NCI-H524 (cell line): ENCODE measurements at regions not wholly inside any gene's neighbourhood (a gene's known extent, or its start where the extent isn't known, plus 50 kb on each side); places are given as distances from the start of the nearest gene placed in this dataset.
"Not testable (repeated sequence)": the region's sequence is repeated elsewhere in the genome, so short reads cannot be mapped to it uniquely, and the experiment has no call there.

Experiments
- DNase-seq, 2 experiments: peaks; one replicate each; lab custom pipeline; 2025; lab: John Stamatoyannopoulos, UW

DNA sequence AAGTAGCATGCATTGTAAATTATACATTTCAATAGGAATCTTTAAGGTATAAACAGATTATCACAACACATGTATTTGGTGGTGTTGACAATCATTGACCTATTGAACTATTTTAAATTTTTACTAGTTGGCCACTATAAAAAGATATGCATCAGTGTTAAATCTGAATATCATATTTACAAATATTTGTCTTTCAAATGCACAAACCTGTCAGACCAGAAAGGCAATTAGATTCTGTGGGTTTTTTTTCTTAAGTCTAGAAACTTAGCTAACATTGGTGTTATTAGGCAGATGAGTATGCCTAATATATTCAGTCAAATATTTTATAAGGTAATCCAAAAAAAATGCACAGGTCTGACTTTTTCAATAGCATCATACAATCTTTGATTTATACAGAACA, 241.4 kb upstream of the DGKB start:
- no peak for DNase-seq

GRCh38 chr7:15143121-15143520, 240.6 kb upstream of the DGKB start:
- no peak for DNase-seq

DNA sequence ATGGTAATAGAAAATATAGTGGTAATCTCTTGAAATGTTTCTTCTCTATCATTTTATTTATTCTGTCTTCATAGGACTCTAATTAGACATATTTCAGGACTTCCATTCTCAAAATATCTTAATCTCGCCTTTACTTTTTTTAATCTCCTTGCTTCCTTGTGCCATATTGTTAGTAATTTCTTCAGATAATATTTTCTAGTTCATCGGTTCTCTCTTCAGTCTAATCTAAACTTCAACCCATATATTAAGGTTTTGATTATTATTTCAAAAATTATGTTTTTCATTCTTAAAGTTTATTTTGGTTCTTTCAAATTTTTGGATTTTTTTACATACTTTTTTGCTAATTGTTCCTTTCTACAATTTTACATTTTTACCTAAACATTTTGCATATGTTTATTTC, 237.9 kb upstream of the DGKB start:
- DNase-seq: no peak

DNA sequence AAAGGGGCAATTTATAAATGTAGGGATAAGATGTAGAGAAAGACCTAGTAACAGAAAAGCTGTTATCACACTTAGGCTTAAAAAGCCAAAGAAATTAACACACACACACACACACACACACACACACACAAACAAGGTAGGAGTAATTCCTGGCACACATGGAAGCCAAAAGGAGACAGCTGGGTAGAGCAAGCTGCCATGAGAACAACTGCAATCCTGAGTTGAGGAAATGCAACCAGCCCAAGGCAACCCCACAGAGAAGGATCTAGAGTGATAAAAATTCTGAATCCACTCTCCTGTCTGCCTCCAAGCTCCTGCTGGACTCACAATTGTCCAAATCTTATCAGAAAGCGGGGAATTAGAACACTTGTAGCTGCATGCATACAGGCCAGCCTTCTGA, 229.1 kb upstream of the DGKB start:
- no peak for DNase-seq

GRCh38 chr7:15130666-15131541, 228.4 kb upstream of the DGKB start:
- DNase-seq: no peak

GRCh38 chr7:15128716-15129115, 226.2 kb upstream of the DGKB start:
- no peak for DNase-seq

DNA sequence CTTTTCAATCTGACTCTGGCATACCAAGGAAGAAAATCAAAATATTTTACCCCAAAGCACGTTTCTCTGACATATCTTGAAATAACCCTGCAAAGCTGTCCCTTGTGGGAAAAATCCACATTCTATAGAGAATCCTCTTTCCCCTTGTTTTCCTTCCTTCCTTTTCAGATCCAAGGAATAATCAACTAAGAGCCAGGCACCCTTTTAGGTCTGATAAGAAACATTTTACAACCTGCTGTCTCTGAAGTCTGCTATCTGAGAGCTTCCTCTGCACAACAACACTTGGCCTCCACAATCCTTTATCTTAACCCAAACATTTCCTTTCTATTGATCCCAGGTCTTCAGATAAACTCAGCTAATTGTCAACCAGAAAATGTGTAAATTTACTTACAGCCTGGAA, 224.1 kb upstream of the DGKB start:
- not testable (repeated sequence) for DNase-seq

DNA sequence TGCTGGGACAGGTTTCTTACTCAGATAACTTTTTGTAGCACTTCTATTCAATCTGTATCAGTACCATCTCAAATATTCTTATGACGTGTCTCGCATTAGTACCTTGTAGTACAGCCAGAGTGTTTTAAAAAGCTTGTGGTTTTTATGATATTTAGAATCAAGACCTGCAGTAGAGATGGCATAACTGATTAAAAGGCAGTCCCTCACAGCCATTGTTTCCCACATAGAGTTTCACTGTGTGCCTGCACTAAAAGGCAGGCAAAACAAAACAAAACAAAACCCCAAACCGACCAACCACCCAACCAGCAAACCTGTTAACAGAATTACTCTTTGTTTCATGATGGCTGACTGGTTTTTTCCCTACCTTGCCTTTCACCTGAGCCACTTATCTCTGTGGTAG, 221.3 kb upstream of the DGKB start:
- no peak for DNase-seq

GRCh38 chr7:15113752-15114151, 211.2 kb upstream of the DGKB start:
- DNase-seq: no peak

DNA sequence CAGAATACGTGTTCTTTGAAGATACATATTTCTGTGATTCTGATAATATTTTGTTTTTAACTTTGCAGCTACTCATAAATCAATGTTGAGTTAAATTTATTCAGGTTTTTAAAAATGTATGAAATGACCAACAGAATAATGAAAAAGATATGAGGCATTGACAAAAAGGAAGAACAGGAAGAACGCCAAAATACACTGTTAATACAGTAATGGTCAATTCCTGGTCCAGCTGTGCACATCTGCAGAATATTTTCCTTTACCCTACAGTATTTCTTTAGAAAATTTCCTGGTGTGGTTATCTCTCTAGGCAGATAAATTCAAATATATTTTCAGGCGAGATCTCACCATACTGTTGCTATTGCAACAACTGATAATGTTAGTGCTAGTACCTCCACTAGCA, 203.2 kb upstream of the DGKB start:
- no peak for DNase-seq

DNA sequence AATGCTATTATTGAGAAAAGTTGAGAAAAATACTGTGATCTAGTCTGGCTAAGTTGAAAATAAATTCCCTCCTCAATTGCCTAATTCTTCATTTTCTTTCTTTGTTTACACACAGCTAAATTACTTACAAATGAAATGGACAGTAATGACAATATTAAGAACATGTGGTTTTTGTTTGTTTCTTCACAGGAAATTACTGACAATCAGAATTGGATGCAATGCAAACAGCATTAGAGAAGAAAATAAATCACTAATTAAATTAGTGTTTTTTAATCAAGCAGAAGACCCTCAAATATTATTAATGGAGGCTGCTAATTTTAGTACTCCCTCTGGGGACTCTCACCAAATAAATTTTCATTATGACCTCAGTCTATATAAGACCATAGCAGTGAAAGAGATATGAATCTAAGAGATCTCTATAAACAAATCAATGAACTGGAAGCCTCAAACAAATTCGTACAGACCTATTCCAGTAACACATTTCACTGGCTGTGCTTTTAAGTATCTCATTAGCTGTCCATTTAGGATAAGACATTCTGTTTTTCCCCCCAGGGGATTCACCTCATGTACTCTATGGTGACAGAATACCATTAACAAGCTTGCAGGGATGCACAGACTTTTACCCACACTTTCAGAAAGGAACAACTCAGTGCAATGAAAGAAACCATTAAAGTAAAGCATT, 202.0 kb upstream of the DGKB start:
- DNase-seq: peak; percentile 44 to 85

- no peak for DNase-seq
Observed at GRCh38 chr7:15099074-15099473, 196.5 kb upstream of the DGKB start.

GRCh38 chr7:15096853-15097252, 194.3 kb upstream of the DGKB start:
- DNase-seq: no peak

DNA sequence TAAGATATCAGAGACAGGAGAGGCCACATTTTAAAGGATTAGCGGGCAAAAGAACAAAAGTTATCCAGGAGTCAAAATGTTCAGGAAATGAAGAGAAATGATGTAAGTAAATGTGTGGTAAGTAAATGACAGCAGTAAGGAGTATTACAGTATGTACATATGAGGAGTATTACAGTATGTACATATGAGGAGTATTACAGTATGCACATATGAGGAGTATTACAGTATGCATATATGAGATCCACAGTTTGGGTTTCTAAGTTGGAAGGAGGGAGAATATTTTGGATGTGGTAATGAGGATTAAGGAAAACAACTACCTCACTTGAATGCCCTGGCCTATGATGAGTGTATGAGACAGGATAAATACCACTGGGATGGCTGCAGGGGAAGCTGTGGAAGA, 192.4 kb upstream of the DGKB start:
- no peak for DNase-seq

DNA sequence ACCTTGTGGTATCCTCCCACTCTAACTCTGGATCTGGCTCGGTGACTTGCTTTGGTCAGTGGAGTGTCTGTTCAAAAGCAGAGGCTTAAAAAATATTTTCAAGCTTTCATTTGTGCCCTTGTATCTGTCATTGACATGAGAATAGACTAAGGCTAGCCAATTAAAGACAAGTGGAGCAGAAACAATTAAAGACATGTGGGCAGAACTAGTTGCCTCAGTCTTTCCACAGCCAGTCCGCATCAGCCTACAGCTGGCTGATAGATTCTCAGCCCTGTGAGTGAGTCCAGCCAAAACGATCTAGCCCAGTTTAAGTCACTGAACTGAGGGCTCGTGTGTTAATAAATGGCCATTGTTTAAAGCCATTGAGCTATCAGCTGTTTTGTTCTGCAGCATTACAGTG, 185.2 kb upstream of the DGKB start:
- DNase-seq: no peak

- no peak for DNase-seq
Observed at GRCh38 chr7:15086862-15087261, 184.3 kb upstream of the DGKB start.

DNA sequence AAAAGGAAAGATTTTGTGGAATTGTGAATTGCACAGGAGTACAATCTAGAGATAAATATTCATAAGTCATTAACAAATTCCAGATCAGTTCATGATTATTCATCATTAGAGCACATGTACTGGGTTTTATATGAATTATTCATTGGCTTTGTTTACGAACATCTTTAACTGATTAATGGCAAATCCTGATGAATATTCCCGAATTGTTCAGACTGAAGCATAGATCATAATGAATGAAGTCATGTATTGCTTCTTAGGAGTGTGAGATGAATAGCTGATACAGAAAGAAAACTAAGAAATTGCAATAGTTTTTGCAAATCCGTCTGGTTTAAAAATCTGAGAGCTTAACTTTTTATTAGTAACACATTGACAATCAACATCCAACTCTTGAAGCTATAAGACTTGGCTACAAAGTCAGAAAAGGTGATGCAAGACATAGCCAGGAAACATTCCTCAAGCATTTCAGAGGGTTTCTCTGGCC, 183.6 kb upstream of the DGKB start:
- no peak for DNase-seq

- peak; percentile 69 to 74 for DNase-seq
Observed at GRCh38 chr7:15085366-15085765, 182.8 kb upstream of the DGKB start.

DNA sequence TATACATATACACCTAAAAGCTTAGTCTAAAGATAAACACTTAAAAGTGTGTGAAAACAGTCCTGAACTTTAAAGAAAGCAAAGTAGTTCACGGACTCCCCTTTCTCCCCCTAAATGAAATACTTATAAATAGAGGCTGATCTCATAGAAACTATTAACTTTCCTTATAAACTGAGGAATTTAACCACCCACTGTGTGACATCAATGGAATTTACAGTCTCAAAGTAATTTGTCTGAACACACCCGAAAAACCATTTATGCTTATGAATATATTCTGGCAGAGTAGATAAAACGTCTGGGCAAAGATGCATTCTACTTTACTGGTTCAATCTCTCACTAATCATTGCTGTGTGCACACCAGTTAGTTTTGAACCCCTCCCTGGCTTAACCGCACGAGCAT, 181.8 kb upstream of the DGKB start:
- DNase-seq: no peak

- DNase-seq: no peak
Observed at GRCh38 chr7:15081891-15082290, 179.3 kb upstream of the DGKB start.

- DNase-seq: no peak
Observed at GRCh38 chr7:15073301-15073700, 170.8 kb upstream of the DGKB start.

DNA sequence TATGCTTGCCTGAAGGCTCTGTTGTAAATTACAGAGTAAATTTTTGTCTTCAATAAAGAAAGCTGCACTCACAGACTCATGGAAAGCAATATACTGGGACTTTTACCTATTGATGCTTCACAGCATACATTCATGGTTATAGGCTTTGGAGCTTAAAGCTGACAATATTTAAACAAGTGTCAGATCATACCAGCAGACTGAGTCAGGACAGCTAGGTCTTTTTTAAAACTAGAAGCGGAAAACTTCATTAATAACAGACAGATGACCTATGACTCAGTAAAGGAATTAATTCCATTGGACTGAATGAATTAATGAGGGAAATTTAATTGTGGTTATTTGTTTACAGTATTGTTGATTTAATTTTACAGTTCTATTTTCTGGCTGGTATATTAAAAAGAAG, 165.8 kb upstream of the DGKB start:
- no peak for DNase-seq

GRCh38 chr7:15057272-15057671, 154.7 kb upstream of the DGKB start:
- no peak for DNase-seq
